ENCODE measurements at regions not wholly inside any gene's neighbourhood (a gene's known extent, or its start where the extent isn't known, plus 50 kb on each side); places are given as distances from the start of the nearest gene placed in this dataset.
"Not testable (repeated sequence)": the region's sequence is repeated elsewhere in the genome, so short reads cannot be mapped to it uniquely, and the experiment has no call there.

- CTCF ChIA-PET = no interaction called here
- POLR2A ChIA-PET = no interaction called here
Observed at GRCh38 chr18:40168026-40168425, 1787.0 kb upstream of the PIK3C3 start.

GRCh38 chr18:40163254-40163653, 1791.8 kb upstream of the PIK3C3 start:
- CTCF ChIA-PET = no interaction called here
- POLR2A ChIA-PET = no interaction called here

DNA sequence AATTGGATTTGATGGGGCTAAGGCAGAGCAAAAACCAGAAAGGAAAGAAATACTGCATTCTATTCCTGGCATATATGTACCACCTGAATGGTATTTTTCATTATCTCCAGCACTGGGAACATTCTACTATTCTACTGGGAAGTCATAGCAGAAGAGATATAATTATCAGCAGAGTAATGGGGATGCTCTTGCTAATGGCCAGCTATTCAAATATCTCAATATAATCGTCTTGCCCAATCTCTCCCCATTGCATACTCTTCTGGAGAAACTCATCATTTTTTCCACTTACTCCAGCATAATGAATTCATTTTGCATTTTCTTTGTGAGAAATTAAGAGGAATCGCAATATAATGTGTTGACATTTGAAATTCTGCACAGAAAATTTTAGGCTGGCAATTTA, 1794.7 kb upstream of the PIK3C3 start:
- POLR2A ChIA-PET = no interaction called here
- CTCF ChIA-PET = no interaction called here

DNA sequence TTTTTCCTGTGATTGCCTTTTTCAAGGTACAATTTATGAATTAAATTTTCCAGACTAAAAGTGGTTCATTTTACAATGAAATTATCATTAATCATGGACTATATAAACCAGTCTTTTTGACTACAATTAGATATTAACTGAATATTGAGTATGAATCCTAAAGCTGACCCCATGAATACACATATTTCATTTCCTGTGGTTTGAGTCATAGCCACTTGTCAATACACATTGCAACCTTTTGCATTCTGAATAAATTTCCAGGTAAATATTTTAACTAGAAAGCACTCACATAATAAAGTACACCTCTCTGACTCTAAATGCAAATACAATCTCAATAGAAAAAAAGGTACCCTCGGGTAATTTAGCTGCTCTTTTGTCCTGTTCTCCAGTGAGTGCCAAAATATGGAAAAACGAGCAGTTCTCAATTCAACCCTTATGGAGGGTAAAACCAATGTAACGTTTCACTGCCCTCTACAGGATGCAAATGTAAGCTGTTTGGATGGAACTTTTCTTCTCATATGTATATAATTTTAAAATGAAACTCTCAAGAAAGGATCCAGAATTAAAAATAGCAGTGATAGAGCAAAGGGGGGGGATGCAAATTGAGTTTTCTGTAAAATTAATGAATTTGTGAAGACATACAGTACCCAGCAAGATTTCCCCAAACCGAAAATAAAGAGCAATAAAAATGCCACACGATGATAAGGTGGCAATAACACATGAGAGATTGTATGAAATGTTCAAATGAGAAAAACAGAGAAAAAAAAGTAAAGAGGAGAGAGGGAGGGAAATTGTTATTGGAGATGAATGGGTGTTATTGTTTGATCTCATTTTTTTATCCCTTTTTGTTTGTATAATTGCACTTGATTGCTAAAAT, 1795.7 kb upstream of the PIK3C3 start:
- ChIA-PET POLR2A (no interaction called here), CTCF (no interaction called here)

- POLR2A ChIA-PET = no interaction called here
Observed at GRCh38 chr18:40157120-40157519, 1797.9 kb upstream of the PIK3C3 start.

GRCh38 chr18:40152859-40153258, 1802.2 kb upstream of the PIK3C3 start:
- POLR2A ChIA-PET = no interaction called here
- CTCF ChIA-PET = no interaction called here

More at GRCh38 chr18:40157120-40157519, 1797.9 kb upstream of the PIK3C3 start:
- CTCF ChIA-PET = no interaction called here

- POLR2A ChIA-PET = no interaction called here
- CTCF ChIA-PET = no interaction called here
Observed at GRCh38 chr18:40148960-40149359, 1806.1 kb upstream of the PIK3C3 start.

DNA sequence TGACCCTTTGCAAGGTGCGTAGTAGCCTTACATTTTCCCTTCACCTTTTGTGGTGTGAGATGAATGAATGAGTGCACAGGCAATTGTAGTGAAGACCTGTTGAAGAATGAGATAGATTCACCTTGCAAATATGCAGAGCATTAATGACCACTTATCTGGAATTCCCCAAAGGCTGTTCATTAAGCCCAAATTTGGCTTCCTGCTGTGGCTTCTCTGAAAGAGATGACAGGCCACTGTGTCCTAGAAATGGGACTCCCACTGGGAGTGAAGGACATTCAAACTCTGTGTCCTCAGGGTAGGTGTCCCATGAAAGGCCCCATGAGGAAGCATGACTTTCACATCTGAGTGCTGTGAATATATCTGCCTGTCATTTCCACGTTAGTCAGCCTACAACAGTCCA, 1821.8 kb upstream of the PIK3C3 start:
- CTCF ChIA-PET = no interaction called here

DNA sequence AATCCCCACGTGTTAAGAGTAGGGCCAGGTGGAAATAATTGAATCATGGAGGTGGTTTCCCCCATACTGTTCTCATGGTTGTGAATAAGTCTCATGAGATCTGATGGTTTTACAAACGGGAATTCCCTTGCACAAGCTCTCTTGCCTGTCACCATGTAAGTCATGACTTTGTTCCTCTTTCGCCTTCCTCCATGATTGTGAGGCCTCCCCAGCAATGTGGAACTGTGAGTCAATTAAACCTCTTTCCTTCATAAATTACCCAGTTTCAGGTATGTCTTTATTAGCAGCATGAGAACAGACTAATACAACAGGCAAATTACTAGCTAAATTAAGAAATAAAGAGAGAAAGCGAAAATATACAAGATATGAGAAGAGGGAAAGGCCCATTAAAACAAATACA, 1822.6 kb upstream of the PIK3C3 start:
- CTCF ChIA-PET, POLR2A ChIA-PET: not testable (repeated sequence)

More for the DNA sequence above, 1821.8 kb upstream of the PIK3C3 start:
- POLR2A ChIA-PET = no interaction called here

- ChIA-PET CTCF (no interaction called here), POLR2A (no interaction called here)
Observed at GRCh38 chr18:40124107-40124506, 1830.9 kb upstream of the PIK3C3 start.

- ChIA-PET CTCF (no interaction called here), POLR2A (no interaction called here)
Observed at GRCh38 chr18:40120796-40121391, 1834.1 kb upstream of the PIK3C3 start.

DNA sequence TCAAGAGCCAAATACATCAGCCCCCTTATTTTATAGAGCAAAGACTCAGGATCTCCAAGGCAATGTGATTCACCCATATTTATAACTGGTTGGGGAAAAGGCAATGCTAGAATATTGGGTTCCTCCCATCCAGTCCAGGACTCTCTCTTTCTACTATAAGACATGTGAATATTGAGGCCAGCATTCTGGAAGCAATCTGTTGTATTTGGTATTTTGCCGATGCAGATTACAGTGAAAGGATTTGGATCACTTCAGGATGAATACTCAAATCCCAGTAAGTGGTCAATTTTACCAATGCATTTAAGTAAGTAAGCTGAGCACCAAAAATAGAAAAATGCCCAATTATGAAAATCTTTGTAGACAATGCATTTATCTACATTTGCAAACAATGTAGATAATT, 1834.7 kb upstream of the PIK3C3 start:
- ChIA-PET POLR2A (no interaction called here), CTCF (no interaction called here)

DNA sequence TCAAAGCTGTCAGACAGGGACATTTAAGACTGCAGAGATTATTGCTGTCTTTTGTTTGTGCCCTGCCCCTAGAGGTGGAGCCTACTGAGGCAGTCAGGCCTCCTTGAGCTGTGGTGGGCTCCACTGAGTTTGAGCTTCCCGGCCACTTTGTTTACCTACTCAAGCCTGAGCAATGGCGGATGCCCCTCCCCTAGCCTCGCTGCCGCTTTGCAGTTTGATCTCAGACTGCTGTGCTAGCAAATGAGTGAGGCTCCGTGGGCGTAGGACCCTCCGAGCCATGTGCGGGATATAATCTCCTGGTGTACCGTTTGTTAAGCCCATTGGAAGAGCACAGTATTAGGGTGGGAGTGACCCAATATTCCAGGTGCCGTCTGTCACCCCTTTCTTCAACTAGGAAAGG, 1835.5 kb upstream of the PIK3C3 start:
- POLR2A ChIA-PET, CTCF ChIA-PET: not testable (repeated sequence)

DNA sequence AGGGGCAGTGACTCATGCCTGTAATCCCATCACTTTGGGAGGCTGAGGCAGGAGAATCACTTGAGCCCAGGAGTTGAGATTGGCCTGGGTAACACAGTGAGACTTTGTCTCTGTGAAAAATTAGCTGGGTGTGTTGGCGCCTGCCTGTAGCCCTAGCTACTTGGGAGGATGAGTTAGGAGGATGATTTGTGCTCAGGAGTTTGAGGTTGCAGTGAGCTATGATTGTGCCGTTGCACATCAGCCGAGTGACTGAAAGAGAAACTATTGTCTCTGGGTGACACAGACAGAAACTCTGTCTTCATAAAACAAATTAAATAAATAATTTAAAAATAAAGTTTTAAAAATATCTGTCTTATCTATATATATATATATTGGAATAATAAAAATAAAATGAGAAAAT, 1844.6 kb upstream of the PIK3C3 start:
- POLR2A ChIA-PET = no interaction called here
- CTCF ChIA-PET = no interaction called here

DNA sequence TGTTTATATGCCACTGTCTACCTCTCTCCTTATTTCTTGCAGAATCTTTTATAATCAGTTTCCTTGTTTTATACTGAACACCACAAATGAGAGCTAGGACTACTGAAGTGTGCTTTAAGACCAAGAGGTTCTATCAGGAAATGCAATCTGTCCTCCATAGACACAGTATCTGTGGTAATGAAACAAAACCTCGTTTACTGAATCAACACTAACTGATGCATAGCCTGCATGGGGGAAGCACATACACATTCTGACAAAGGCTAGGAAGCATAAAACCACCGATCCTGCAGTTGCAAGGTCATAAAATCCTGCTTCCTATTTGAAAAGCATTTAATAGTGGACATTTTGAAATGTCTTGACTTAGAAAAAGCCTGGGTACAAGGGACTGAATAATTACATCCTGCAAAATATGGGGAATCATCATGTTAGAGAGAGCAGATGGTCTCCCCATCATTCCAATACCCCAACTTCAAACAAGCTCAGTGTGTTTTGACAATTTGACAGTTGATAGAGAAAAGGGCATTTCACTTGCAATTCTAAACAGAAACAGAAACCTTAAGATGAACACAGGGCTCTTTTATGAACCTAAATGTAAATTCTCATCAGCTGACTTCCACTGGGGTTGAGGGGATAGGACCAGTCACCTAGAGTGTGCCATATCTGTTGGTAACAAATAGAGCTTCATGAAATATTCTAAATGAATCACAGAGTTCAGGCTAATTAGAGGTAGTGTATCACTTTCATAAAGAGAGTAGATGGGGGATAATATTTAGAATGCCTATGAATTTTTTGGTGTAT, 1845.6 kb upstream of the PIK3C3 start:
- POLR2A ChIA-PET = no interaction called here
- CTCF ChIA-PET = no interaction called here

DNA sequence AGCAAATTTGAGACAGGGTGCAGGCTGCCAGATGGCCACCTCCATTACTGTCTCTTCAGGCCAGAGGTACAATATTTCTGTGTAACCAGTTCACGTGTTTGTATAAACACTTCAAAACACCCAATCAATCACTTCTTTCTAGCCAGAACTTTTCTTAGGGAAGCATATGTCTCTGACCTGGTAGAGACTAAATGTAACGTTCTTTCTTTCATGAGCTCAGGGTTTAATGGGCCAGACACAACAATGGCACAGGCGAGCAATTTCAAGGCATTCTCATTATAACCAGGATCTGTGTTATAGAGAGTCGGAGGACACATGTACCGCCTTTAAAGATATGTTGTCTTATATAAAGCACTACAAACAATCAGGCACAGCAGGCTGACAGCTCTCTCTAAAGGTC, 1846.4 kb upstream of the PIK3C3 start:
- CTCF ChIA-PET = no interaction called here

GRCh38 chr18:40102903-40103302, 1852.1 kb upstream of the PIK3C3 start:
- POLR2A ChIA-PET = no interaction called here
- CTCF ChIA-PET = no interaction called here

More for the DNA sequence above, 1846.4 kb upstream of the PIK3C3 start:
- POLR2A ChIA-PET = no interaction called here

- CTCF ChIA-PET = no interaction called here
- POLR2A ChIA-PET = no interaction called here
Observed at GRCh38 chr18:40099641-40100040, 1855.4 kb upstream of the PIK3C3 start.

DNA sequence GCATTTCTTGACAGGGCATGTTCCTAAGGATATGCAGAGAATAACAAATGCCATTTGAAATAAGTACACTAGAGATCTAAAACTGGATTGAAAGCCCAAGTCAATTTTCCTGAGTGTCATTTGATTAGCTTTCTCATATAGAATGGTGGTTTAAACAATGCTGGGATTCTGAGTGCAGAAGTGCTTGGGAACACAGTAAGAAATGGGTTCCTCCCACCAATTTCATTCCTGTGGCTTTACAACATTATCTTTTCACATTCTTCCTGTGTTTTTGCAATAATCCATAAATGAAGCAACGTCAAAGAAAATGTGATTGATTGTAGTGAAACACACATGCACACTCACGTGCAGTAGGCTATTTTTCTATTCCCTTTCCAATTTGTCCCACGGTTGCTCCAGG, 1858.4 kb upstream of the PIK3C3 start:
- ChIA-PET POLR2A (no interaction called here), CTCF (interaction anchor here (0.6 kb wide), 1 partner anchor 35 kb away, joined by 3 read pairs; no protein-coding TSS in a partner anchor)

DNA sequence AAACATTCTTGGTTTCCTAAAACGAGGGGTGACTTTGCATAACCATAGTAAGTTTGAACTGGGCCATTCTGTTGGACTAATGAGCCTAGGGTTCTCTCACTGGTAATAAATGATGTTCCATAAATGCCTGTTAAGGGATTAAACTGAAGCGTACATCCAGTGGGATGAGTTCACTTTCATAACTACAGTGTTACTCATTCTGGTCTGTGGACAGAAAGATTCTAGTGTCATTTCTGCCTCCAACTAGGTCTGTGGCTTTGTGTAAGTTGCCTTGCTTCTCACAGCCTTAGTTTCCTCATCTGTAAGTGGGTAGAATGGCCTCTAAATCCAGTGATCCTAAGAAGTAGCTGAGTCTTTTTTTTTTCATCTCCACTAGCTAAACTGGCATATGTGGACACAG, 1860.6 kb upstream of the PIK3C3 start:
- CTCF ChIA-PET = no interaction called here
- POLR2A ChIA-PET = no interaction called here

- POLR2A ChIA-PET = no interaction called here
Observed at GRCh38 chr18:40088130-40088529, 1866.9 kb upstream of the PIK3C3 start.

More at GRCh38 chr18:40088130-40088529, 1866.9 kb upstream of the PIK3C3 start:
- CTCF ChIA-PET = no interaction called here

Measured in activated CD8-positive, alpha-beta memory T cell treated with anti-CD3 and anti-CD28 coated beads for 36 hours (primary cell).